ENCODE measurements at regions not wholly inside any gene's neighbourhood (a gene's known extent, or its start where the extent isn't known, plus 50 kb on each side); places are given as distances from the start of the nearest gene placed in this dataset.
"Not testable (repeated sequence)": the region's sequence is repeated elsewhere in the genome, so short reads cannot be mapped to it uniquely, and the experiment has no call there.

DNA sequence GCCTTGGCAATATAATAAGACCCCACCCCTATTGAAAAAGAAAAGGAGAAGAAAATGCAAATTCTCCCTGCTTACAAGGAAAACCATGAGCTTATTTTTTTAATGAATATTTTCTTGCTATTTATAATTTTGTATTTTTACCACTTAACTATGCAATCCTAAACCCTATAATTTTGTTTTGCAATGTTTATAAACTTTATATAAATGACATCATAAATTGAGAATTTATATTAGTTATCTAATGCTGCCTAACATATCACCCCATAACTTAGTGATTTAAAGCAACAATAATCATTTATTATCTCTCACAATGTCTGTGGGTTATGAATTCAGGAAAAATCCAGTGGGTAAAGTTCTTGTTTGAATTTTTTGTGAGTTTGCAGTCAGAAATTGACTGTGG lies 369.1 kb downstream of the TAF11L14 start:
- no peak overlapping the region for H3K4me3 ChIP-seq (ENCODE audit: control insufficient read depth in 2 of 3, extremely low read depth in 1 of 3, insufficient read depth in 2 of 3, low read depth in 1 of 3, low read length in 3 of 3)
- FAIRE-seq: no peak
- TF ChIP-seq, protein P1, sequence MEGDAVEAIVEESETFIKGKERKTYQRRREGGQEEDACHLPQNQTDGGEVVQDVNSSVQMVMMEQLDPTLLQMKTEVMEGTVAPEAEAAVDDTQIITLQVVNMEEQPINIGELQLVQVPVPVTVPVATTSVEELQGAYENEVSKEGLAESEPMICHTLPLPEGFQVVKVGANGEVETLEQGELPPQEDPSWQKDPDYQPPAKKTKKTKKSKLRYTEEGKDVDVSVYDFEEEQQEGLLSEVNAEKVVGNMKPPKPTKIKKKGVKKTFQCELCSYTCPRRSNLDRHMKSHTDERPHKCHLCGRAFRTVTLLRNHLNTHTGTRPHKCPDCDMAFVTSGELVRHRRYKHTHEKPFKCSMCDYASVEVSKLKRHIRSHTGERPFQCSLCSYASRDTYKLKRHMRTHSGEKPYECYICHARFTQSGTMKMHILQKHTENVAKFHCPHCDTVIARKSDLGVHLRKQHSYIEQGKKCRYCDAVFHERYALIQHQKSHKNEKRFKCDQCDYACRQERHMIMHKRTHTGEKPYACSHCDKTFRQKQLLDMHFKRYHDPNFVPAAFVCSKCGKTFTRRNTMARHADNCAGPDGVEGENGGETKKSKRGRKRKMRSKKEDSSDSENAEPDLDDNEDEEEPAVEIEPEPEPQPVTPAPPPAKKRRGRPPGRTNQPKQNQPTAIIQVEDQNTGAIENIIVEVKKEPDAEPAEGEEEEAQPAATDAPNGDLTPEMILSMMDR (optimal IDR thresholded peaks at IDR 0.05 in 1 of 3, IDR thresholded peaks at IDR 0.05 in 1 of 3, conservative IDR thresholded peaks at IDR 0.05 in 1 of 3; ENCODE audit: extremely low read depth in 1 of 3, insufficient read depth in 2 of 3, low read length in 3 of 3): no peak
- no peak for TF ChIP-seq EZH2 (IDR thresholded peaks at IDR 0.05; ENCODE audit: low read length)
- H3K36me3 ChIP-seq (ENCODE audit: control insufficient read depth in 2 of 2, extremely low read depth in 1 of 2, insufficient read depth in 2 of 2, low read length in 2 of 2): no peaks in the 10 kb centered on the region
- H3K9me3 ChIP-seq (ENCODE audit: control insufficient read depth, low read depth, low read length): no peaks in the 10 kb centered on the region
- H2AFZ ChIP-seq (ENCODE audit: control insufficient read depth, low read length): no peak overlapping the region
- dilution Hi-C loops (cut with MboI; ENCODE audit: extremely low pct_ligation_motif_present, low sequenced_read_pairs): no loop called here
- no peaks in the 10 kb centered on the region for H3K9me1 ChIP-seq (ENCODE audit: control insufficient read depth, extremely low read depth, insufficient read depth, low read length)
- DNase-seq (ENCODE audit: low read depth, low spot score): no peak
- H3K79me2 ChIP-seq (ENCODE audit: control insufficient read depth, insufficient read depth, low read length): no peaks in the 10 kb centered on the region
- no peaks in the 10 kb centered on the region for H3K4me1 ChIP-seq (ENCODE audit: control insufficient read depth, extremely low read depth, insufficient read depth, low read length)
- no peak overlapping the region for H3K27ac ChIP-seq (ENCODE audit: control insufficient read depth, insufficient read depth, low read length)
- no peaks in the 10 kb centered on the region for H3K27me3 ChIP-seq (ENCODE audit: control insufficient read depth, extremely low read depth, insufficient read depth, low read length)
- no peak overlapping the region for H3K4me2 ChIP-seq (ENCODE audit: control insufficient read depth, extremely low read depth, insufficient read depth, low read depth, low read length)
- H4K20me1 ChIP-seq (ENCODE audit: control insufficient read depth, extremely low read depth, insufficient read depth, low read length): no peaks in the 10 kb centered on the region
- H3K9ac ChIP-seq (ENCODE audit: control insufficient read depth, extremely low read depth, insufficient read depth, low read length): no peak overlapping the region

DNA sequence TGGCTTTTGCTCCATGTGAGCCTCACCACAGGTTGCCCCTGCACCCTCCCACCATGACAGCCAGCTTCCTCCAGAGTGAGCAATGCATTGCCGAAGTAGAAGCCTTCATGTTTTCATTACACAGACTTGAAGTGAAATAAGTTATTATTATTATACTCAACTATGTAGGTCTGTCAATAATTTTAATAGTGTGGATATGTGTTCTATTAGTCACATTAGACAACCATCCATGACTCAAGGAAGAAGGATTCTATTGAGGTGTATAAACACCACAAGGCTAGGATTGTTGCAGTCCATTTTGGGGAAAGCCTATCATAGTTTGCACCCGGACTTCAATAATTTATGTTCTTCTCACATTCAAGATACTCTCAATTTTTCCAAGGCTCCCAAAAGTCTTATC lies 369.5 kb downstream of the TAF11L14 start:
- Histone ChIP-seq H3K27ac (ENCODE audit: control insufficient read depth, insufficient read depth, low read length) (no peak overlapping the region), H4K20me1 (ENCODE audit: control insufficient read depth, extremely low read depth, insufficient read depth, low read length) (no peaks in the 10 kb centered on the region), H3K4me3 (ENCODE audit: control insufficient read depth in 2 of 3, extremely low read depth in 1 of 3, insufficient read depth in 2 of 3, low read depth in 1 of 3, low read length in 3 of 3) (no peak overlapping the region), H2AFZ (ENCODE audit: control insufficient read depth, low read length) (no peak overlapping the region), H3K36me3 (ENCODE audit: control insufficient read depth in 2 of 2, extremely low read depth in 1 of 2, insufficient read depth in 2 of 2, low read length in 2 of 2) (no peaks in the 10 kb centered on the region), H3K9me3 (ENCODE audit: control insufficient read depth, low read depth, low read length) (no peaks in the 10 kb centered on the region), H3K79me2 (ENCODE audit: control insufficient read depth, insufficient read depth, low read length) (no peaks in the 10 kb centered on the region), H3K9ac (ENCODE audit: control insufficient read depth, extremely low read depth, insufficient read depth, low read length) (no peak overlapping the region), H3K9me1 (ENCODE audit: control insufficient read depth, extremely low read depth, insufficient read depth, low read length) (no peaks in the 10 kb centered on the region), H3K4me1 (ENCODE audit: control insufficient read depth, extremely low read depth, insufficient read depth, low read length) (no peaks in the 10 kb centered on the region), H3K4me2 (ENCODE audit: control insufficient read depth, extremely low read depth, insufficient read depth, low read depth, low read length) (no peak overlapping the region), H3K27me3 (ENCODE audit: control insufficient read depth, extremely low read depth, insufficient read depth, low read length) (no peaks in the 10 kb centered on the region)
- TF ChIP-seq, protein P1 (optimal IDR thresholded peaks at IDR 0.05 in 1 of 3, IDR thresholded peaks at IDR 0.05 in 1 of 3, conservative IDR thresholded peaks at IDR 0.05 in 1 of 3; ENCODE audit: extremely low read depth in 1 of 3, insufficient read depth in 2 of 3, low read length in 3 of 3): no peak
- no peak for TF ChIP-seq EZH2 (IDR thresholded peaks at IDR 0.05; ENCODE audit: low read length)
- dilution Hi-C loops (cut with MboI; ENCODE audit: extremely low pct_ligation_motif_present, low sequenced_read_pairs): no loop called here
- DNase-seq (ENCODE audit: low read depth, low spot score) (no peak), FAIRE-seq (no peak)

DNA sequence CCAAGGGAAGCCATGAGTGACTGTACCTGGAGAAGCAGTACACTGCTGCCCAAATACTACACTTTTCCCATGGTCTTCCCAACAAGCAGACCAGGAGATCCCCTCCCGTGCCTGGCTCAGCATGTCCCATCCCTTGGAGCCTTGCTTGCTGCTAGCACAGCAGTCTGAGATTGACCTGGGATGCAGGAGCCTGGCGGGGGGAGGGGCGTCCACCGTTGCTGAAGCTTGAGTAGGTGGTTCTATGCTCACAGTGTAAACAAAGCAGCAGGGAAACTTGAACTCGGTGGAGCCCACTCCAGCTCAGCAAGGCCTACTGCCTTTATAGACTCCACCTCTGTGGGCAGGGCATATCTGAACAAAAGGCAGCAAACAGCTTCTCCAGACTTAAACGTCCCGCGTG lies 372.0 kb downstream of the TAF11L14 start:
- H3K9me3 ChIP-seq (ENCODE audit: control insufficient read depth, low read depth, low read length); H3K79me2 ChIP-seq (ENCODE audit: control insufficient read depth, insufficient read depth, low read length); H3K27me3 ChIP-seq (ENCODE audit: control insufficient read depth, extremely low read depth, insufficient read depth, low read length); H3K9me1 ChIP-seq (ENCODE audit: control insufficient read depth, extremely low read depth, insufficient read depth, low read length); H4K20me1 ChIP-seq (ENCODE audit: control insufficient read depth, extremely low read depth, insufficient read depth, low read length); H3K4me2 ChIP-seq (ENCODE audit: control insufficient read depth, extremely low read depth, insufficient read depth, low read depth, low read length); dilution Hi-C loops (cut with MboI; ENCODE audit: extremely low pct_ligation_motif_present, low sequenced_read_pairs); FAIRE-seq; H3K36me3 ChIP-seq (ENCODE audit: control insufficient read depth in 2 of 2, extremely low read depth in 1 of 2, insufficient read depth in 2 of 2, low read length in 2 of 2); H3K4me3 ChIP-seq (ENCODE audit: control insufficient read depth in 2 of 3, extremely low read depth in 1 of 3, insufficient read depth in 2 of 3, low read depth in 1 of 3, low read length in 3 of 3); H3K4me1 ChIP-seq (ENCODE audit: control insufficient read depth, extremely low read depth, insufficient read depth, low read length); H2AFZ ChIP-seq (ENCODE audit: control insufficient read depth, low read length); DNase-seq (ENCODE audit: low read depth, low spot score); H3K27ac ChIP-seq (ENCODE audit: control insufficient read depth, insufficient read depth, low read length); H3K9ac ChIP-seq (ENCODE audit: control insufficient read depth, extremely low read depth, insufficient read depth, low read length): not testable (repeated sequence)
